ENCODE measurements at regions not wholly inside any gene's neighbourhood (a gene's known extent, or its start where the extent isn't known, plus 50 kb on each side); places are given as distances from the start of the nearest gene placed in this dataset.
"Not testable (repeated sequence)": the region's sequence is repeated elsewhere in the genome, so short reads cannot be mapped to it uniquely, and the experiment has no call there.

DNA sequence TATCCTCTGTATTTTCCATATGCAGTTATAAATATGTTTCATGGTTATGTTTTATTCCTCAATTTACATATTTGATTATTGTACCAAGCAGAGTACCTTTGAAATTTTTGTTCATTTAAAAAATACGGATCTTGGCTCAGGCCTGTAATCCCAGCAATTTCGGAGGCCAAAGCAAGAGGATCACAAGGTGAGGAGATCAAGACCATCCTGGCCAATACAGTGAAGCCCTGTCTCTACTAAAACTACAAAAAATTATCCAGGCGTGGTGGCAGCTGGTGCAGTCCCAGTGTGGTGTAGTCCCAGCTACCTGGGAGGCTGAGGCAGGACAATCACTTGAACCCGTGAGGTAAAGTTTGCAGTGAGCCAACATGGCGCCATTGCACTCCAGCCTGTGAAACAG, 251.2 kb upstream of the TPTE start:
- not testable (repeated sequence) for DNase-seq (ENCODE audit: extremely low read depth, low read depth)

DNA sequence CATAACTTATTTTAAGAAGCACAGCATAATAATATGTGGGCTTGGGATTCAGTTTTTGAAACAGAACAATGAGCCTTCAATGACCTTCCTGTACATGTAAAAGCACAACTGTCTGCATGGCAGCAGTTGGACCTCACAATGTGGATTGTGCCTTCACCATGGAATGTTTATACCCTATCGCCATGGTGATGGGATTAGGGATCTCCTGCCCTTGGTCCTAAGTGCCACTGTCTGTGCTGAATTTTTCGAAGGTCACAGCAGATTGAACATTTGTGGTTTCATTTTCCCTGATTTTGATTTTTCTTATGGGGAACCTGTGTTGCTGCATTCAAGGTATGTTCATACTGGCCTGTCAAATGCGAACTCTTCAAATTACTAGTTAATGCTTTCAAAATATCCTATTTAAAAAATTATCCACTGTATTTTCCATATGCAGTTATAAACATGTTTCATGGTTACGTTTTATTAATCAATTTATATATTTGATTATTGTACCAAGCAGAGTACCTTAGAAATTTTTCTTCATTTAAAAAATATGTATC, 249.6 kb upstream of the TPTE start:
- DNase-seq (ENCODE audit: extremely low read depth, low read depth): not testable (repeated sequence)

DNA sequence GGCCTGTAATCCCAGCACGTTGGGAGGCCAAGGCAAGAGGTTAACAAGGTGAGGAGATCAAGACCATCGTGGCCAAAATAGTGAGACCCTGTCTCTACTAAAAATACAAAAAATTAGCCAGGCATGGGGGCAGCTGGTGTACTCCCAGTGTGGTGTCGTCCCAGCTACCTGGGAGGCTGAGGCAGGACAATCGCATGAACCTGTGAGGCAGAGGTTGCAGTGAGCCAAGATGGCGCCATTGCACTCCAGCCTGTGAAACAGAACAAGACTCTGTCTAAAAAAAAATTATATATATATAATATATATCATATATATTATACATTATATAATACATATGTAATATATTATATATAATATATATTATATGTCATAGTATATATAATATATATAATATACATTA, 249.2 kb upstream of the TPTE start:
- DNase-seq (ENCODE audit: extremely low read depth, low read depth): peak; percentile 19

DNA sequence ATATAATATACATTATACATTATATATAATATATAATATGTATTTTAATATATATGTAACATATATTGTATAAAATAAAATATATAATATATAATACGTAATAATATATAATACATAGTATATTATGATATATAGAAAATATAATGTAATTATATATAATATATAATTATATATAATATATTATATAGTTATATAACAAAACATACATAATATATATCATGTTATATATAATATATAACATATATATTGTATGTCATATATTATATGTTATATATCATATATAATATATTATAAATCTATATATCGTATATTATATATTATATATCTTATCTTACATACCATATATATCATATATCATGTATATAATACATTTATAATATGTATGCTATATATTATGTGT, 248.2 kb upstream of the TPTE start:
- no peak for DNase-seq (ENCODE audit: extremely low read depth, low read depth)

DNA sequence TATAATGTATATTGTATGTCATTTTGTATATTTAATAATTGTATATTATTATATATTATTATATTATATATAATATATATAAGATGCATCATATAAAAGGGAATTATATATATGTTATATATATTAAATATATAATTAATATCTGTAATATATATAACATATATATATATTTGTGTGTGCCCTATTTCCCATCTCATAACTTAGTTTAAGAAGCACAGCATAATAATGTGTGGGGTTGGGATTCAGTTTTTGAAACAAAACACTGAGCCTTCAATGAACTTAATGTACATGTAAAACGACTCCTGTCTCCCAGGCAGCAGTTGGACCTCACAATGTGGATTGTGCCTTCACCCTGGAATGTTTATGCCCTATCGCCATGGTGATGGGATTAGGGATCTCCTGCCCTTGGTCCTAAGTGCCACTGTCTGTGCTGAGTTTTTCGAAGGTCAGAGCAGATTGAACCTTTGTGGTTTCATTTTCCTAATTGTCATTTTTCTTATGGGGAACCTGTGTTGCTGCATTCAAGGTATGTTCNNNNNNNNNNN, 247.5 kb upstream of the TPTE start:
- DNase-seq (ENCODE audit: extremely low read depth, low read depth): not testable (repeated sequence)

Data from NCI-H460 (cell line).